ENCODE measurements at regions not wholly inside any gene's neighbourhood (a gene's known extent, or its start where the extent isn't known, plus 50 kb on each side); places are given as distances from the start of the nearest gene placed in this dataset.
"Not testable (repeated sequence)": the region's sequence is repeated elsewhere in the genome, so short reads cannot be mapped to it uniquely, and the experiment has no call there.

DNA sequence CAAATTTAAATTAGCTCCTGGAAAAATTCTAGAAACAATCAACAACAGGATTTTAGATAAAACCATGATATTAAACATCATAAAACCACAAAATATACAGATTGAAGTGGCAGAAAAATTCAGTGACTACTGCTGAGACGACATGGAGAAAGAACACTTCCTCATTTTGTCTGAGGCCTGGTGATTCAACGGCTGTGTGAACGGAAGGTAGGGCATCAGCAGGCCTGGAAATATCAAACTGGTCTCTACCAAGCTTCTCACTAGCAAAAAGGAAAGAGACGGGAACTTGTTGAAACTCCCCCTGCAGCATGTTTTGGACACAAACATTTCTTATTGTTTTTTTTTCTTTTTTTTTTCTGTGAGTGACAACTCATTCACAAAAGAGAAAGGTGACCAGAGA, 58.0 kb upstream of the AHI1 start:
- no peak for DNase-seq
- H3K27me3 ChIP-seq, result no peaks in the 10 kb centered on the region
- intact Hi-C loops (cut with DNase I), result no loop called here
- H3K9me3 ChIP-seq, result no peaks in the 10 kb centered on the region
- H3K36me3 ChIP-seq, result no peaks in the 10 kb centered on the region
- H3K27ac ChIP-seq, result no peak overlapping the region
- H3K4me1 ChIP-seq, result no peaks in the 10 kb centered on the region
- TF ChIP-seq POLR2AphosphoS5 (IDR thresholded peaks at IDR 0.05) (no peak), POLR2A (IDR thresholded peaks at IDR 0.05) (no peak), EP300 (IDR thresholded peaks at IDR 0.05) (no peak)
- TF ChIP-seq, protein P1, sequence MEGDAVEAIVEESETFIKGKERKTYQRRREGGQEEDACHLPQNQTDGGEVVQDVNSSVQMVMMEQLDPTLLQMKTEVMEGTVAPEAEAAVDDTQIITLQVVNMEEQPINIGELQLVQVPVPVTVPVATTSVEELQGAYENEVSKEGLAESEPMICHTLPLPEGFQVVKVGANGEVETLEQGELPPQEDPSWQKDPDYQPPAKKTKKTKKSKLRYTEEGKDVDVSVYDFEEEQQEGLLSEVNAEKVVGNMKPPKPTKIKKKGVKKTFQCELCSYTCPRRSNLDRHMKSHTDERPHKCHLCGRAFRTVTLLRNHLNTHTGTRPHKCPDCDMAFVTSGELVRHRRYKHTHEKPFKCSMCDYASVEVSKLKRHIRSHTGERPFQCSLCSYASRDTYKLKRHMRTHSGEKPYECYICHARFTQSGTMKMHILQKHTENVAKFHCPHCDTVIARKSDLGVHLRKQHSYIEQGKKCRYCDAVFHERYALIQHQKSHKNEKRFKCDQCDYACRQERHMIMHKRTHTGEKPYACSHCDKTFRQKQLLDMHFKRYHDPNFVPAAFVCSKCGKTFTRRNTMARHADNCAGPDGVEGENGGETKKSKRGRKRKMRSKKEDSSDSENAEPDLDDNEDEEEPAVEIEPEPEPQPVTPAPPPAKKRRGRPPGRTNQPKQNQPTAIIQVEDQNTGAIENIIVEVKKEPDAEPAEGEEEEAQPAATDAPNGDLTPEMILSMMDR (IDR thresholded peaks at IDR 0.05), result no peak
- WGBS, 2 donors, result 53 to 67% methylated on average over 4 of the region's 4 CpGs
- H3K4me3 ChIP-seq, result no peak overlapping the region

DNA sequence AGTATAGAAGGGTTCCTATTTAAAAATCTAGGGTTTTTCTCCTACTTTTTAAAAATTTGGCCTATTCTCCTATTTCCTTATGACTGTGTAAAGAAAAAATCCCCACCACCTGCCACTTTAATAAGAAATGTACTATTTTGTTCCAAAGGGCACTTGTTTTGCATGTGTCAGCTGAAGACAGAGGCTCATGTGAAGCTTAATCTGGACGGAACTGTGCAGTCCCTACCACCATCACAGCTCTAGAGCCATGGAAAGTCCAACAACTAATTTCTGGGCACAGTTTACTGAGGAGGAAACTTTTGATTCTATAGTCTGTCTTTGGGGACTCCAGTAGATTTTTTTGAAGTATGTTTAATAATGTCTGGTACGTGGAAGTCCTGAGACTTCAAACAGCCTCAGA, 60.0 kb upstream of the AHI1 start:
- no peaks in the 10 kb centered on the region for H3K4me1 ChIP-seq
- H3K4me3 ChIP-seq, result no peak overlapping the region
- WGBS, 2 donors, result 90 to 92% methylated on average over 2 of the region's 2 CpGs
- intact Hi-C loops (cut with DNase I), result no loop called here
- no peaks in the 10 kb centered on the region for H3K9me3 ChIP-seq
- TF ChIP-seq POLR2A (IDR thresholded peaks at IDR 0.05) (no peak), EP300 (IDR thresholded peaks at IDR 0.05) (no peak), POLR2AphosphoS5 (IDR thresholded peaks at IDR 0.05) (no peak)
- TF ChIP-seq, protein P1 (IDR thresholded peaks at IDR 0.05), result no peak
- DNase-seq, result no peak
- H3K27me3 ChIP-seq, result no peaks in the 10 kb centered on the region
- no peak overlapping the region for H3K27ac ChIP-seq
- no peaks in the 10 kb centered on the region for H3K36me3 ChIP-seq

DNA sequence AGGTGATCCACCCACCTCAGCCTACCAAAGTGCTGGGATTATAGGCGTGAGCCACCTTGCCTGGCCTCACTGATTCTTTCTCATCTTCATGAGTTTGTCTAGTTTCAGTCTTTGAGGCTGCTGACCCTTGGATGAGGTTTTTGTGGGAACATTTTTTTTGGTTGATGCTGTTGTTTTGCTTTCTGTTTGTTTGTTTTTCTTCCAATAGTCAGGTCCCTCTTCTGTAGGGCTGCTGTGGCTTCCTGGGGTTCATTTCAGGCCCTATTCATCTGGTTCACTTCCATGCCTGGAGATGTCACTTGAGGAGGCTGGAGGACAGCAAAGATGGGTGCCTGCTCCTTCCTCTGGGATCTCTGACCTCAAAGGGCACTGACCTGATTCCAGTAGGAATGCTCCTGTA, 68.1 kb upstream of the AHI1 start:
- H3K36me3 ChIP-seq; H3K9me3 ChIP-seq; H3K4me1 ChIP-seq; H3K4me3 ChIP-seq; DNase-seq; H3K27ac ChIP-seq; intact Hi-C loops (cut with DNase I); H3K27me3 ChIP-seq: not testable (repeated sequence)
- 87 to 92% methylated on average over 1 of the region's 1 CpG for WGBS, 2 donors

DNA sequence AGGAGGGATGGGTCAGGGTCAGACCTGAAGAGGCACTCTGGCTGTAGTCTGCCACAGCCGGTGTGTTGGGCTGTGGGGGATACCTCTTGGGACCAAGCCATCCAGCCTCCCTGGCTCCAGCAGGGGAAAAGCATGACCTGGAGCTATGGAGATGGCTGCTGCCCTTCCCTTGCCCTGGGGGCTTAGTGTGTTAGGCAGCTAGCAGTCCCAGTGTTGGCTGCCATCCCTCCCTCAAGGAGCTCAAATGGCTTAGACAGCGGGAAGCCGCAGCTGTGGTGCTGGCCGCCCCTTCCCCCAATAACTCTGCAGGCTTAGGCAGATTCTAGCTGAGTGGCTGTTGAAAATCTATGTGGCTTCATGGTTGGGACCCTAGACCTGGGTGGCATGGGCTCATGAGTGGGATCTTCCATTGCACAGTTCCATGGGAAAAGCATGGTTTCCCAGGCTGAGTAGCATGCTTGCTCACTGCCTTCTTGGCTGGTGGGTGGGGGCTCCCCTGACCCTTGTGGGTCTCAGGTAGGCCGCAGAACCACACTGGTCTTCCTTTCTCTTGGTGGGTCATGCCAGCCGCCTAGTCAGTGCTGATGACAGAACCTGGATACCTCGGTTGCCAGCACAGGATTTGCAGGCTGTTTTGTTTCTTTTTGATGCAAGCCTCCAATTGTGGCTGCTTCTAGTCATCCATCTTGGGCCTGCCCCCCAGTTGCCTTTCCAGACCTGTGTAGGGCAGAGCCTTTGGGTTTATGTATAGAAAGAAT, 69.0 kb upstream of the AHI1 start:
- Histone ChIP-seq H3K36me3 (no peaks in the 10 kb centered on the region), H3K4me1 (no peaks in the 10 kb centered on the region), H3K4me3 (no peak overlapping the region), H3K27ac (no peak overlapping the region), H3K27me3 (no peaks in the 10 kb centered on the region), H3K9me3 (no peaks in the 10 kb centered on the region)
- no peak for DNase-seq
- TF ChIP-seq POLR2AphosphoS5 (IDR thresholded peaks at IDR 0.05), result no peak
- TF ChIP-seq, protein P1 (IDR thresholded peaks at IDR 0.05), result no peak
- TF ChIP-seq EP300 (IDR thresholded peaks at IDR 0.05), result no peak
- TF ChIP-seq POLR2A (IDR thresholded peaks at IDR 0.05), result no peak
- 93 to 94% methylated on average over 7 of the region's 7 CpGs for WGBS, 2 donors
- intact Hi-C loops (cut with DNase I), result no loop called here

DNA sequence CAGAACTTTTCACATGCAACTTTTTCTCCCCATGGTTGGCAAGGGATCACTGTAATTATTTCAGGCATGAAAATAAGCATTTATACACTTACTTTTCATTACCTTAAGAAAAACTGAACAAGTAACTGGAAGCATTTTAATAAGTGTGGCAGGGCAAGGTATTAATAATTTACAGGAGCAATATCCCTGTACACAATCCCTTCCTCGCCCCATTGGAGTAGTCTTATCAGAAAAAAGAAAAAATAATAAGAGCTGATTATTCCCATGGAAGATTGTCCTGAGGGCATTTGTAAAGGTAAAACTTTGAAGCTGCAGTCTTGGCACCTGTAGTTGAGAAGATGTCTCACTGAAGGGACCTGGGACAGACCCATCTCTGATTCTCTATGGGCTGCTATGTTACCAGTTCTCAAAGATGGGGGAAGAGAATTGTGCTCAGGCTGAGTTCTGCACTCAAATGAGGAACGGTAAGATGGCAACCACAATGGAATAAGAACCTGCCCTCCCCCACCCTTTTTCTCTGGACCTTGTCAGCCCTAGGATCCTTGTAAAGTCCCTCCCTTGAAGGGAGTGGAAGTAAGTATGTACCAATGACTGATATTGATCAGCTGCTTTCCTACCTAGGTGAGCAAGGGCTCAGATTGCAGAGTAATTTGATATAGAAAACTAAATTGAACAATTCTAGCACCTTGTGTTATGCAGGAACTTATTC, 70.0 kb upstream of the AHI1 start:
- no peaks in the 10 kb centered on the region for H3K9me3 ChIP-seq
- TF ChIP-seq POLR2AphosphoS5 (IDR thresholded peaks at IDR 0.05) (no peak), EP300 (IDR thresholded peaks at IDR 0.05) (no peak), POLR2A (IDR thresholded peaks at IDR 0.05) (no peak)
- TF ChIP-seq, protein P1 (IDR thresholded peaks at IDR 0.05), result no peak
- no peak overlapping the region for H3K4me3 ChIP-seq
- no peaks in the 10 kb centered on the region for H3K36me3 ChIP-seq
- H3K27me3 ChIP-seq, result no peaks in the 10 kb centered on the region
- 79 to 81% methylated on average over 2 of the region's 2 CpGs for WGBS, 2 donors
- DNase-seq, result no peak
- intact Hi-C loops (cut with DNase I), result no loop called here
- H3K27ac ChIP-seq, result no peak overlapping the region
- H3K4me1 ChIP-seq, result no peaks in the 10 kb centered on the region

Measured in sigmoid colon (tissue), 6 donors.